T-helper 1 cell (primary cell): ENCODE measurements at regions not wholly inside any gene's neighbourhood (a gene's known extent, or its start where the extent isn't known, plus 50 kb on each side); places are given as distances from the start of the nearest gene placed in this dataset.
"Not testable (repeated sequence)": the region's sequence is repeated elsewhere in the genome, so short reads cannot be mapped to it uniquely, and the experiment has no call there.

ENCODE experiments used
- DNase-seq, 5 donors: peaks; one replicate each; pipeline ENCODE4 v3.0.0-alpha.2; 2012 to 2020

- no peak for DNase-seq
Observed at GRCh38 chr10:117792214-117792613, 249.7 kb downstream of the EMX2 start.

DNA sequence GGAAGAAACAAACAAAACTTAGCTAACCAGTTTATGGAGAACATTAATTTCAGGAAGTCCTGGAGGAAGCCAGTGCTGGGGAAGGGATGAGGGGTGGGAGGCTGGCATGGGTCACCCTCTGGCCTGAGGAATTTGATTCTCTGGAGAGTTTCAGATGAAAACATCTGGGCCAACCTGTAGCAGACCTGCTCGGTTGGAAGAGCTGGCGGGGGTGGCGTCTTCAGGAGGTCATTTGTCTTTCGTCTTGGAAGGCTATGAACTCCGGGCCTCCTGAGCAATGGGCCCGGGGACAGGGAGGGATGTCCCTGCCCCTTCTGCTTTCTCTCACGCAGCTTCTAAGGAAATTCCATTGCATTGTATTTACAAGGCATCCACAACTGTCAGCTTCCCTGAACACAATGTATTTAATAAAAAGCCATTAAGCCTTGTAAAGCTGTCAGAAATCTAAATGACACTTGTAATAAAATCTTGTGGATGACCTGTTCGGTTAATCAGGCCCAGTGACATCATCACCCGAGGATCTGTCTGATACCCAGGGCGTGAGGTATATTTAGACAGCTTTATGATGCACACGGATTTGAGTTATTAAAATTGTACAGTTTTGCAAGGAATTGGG lies 250.5 kb downstream of the RAB11FIP2 start:
- no peak for DNase-seq

DNA sequence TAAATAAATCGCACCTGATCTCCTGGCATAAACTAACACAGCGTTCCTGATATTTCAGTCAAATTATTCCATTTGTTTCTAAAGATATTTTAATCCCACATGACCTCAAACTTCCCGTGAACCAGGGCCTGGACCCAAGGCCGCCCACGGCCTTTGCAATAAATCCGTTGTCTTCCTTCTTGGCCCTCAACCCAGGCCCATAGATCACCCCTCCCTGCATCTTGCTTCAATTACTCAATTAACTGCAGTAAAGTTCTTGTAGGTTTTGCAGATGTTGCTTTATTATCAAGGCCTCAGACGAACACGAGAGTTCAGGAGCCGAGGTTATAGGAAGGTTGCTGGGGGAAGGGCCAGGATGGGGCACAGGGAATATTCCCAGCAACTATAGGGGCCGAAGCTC lies 249.4 kb downstream of the RAB11FIP2 start:
- no peak for DNase-seq

DNA sequence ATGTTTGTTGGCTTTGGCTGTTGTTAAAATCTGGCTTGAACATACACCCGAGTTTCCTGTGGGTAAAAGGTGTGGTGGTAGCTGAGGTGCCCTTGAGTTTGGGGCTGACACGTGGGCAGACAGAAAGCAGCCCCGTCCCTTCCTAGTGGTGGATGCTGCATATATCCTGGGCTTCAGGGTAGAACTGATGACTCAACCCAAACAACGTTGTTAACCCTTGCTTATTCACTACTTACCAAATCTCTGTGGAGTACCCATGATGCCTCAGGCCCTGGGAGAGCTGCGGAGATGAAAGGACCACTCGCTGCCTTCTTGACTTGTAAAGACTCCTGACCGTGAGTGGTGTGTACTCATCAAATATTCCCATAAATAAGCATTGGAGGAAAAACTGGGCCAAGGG lies 245.1 kb downstream of the RAB11FIP2 start:
- no peak for DNase-seq

DNA sequence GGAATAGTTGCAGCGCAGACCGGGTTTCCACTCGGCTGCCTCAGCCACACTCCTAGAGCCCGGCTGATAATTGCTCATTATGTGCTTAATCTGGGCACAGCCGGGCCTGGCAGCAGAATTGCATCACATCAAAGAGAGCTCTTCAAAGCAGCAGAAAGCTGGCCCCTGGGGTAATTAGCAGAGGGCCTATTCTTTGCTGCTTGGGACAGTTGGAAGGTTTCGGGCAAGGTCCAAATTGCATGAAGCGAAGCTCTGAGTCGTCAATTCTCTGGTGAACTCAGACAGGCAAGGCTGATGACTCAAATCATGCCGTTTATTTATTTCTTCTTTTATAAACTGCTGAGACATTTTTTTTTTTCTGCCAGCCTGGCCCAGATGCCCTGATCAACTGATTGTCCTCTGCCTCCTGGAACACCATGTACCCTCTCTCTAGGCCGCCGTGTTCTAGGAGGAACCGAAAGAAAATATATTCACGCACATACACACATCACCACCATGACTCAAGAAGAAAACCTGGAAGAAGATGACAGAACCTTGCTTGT lies 242.2 kb downstream of the RAB11FIP2 start:
- no peak for DNase-seq

GRCh38 chr10:117805139-117805538 lies 241.6 kb downstream of the RAB11FIP2 start:
- no peak for DNase-seq

GRCh38 chr10:117807441-117807840 lies 239.3 kb downstream of the RAB11FIP2 start:
- DNase-seq: no peak

GRCh38 chr10:117815816-117816215 lies 230.9 kb downstream of the RAB11FIP2 start:
- not testable (repeated sequence) for DNase-seq

DNA sequence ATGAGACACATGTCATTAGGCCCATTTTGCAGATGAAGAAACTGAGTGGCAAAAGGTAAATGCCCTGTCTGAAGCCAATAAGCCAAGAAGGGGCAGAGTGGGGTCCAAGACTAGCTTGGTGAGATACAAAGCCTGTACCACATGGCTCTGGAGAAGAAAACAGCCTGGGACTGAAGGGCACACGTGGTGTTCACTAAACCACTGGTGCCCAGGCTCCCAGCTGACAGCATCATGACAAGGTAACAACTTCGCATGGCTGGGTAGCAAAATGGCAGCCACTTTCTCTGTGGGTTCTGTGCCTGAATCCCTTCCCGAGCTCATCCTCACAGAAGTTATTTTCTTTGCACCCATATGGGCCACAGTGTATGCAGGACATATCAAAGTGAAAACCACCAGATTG lies 229.6 kb downstream of the RAB11FIP2 start:
- DNase-seq: no peak

- no peak for DNase-seq
Observed at GRCh38 chr10:117818721-117819120, 228.0 kb downstream of the RAB11FIP2 start.

- DNase-seq: no peak
Observed at GRCh38 chr10:117819304-117819703, 227.4 kb downstream of the RAB11FIP2 start.

GRCh38 chr10:117823980-117824379 lies 222.8 kb downstream of the RAB11FIP2 start:
- no peak for DNase-seq

DNA sequence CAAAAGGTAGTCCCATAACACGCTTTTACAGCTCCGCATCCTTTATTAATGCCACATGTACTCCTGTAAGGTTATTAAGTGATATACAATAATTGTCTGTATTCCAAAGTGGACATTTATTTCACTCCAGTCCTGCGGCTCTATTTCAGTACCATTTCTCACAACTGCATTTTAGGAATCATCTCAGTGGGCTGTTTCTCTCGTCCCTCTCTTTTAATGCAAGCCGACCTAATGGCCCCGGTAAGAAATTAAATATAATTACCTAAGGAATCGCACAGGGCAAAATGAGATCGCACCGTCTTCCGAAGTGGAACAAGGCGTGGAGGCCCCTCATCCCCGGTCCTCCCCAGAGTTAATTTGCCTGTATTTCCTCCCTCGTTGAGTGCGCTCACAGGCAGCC lies 216.5 kb downstream of the RAB11FIP2 start:
- no peak for DNase-seq

DNA sequence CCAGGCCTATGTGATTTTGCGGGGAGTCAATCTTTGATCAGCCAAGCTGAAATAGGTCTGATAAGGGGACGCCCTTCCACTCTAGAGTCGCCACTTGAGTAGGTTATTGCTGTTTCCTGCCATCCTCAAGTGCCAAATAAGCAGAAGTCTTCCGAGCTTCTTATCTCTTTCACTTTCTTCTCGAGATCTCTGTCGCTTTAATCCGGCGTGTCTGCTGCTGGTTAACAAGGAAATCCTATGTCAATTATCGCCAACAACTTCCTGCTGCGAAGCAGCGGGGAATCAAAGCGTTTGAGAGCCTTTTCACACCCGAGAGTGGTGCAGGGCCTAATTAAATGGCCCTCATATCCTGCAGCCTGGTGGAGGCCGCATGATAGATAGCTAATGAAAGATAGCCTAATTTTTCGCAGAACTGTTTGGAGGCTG lies 215.9 kb downstream of the RAB11FIP2 start:
- peak in 2 of 5 donors; percentile 8 to 76 for DNase-seq

GRCh38 chr10:117838500-117839498 lies 207.9 kb downstream of the RAB11FIP2 start:
- DNase-seq: not testable (repeated sequence)

- not testable (repeated sequence) for DNase-seq
Observed at GRCh38 chr10:117856426-117856825, 190.3 kb downstream of the RAB11FIP2 start.

DNA sequence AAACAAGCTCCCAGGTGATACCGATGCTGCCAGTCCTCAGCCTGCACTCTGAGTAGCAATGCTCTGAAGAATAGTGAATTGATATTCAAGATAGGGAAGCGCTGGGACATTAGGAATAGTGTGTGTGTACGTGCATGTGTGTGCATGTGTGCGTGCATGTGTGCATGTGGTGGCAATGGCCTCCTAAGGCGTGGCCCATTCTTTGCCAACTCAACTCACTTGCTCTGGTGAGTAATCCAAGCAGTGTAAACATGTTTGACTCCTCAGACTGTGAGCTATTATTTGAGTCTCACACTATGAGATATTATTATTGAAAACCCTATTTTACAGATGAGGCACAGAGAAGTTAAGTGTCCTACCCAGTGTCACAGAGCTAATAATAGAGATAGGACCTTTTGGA lies 186.6 kb downstream of the RAB11FIP2 start:
- DNase-seq: no peak

GRCh38 chr10:117860823-117861222 lies 185.9 kb downstream of the RAB11FIP2 start:
- peak in 1 of 5 donors; percentile 1 for DNase-seq

- DNase-seq: no peak
Observed at GRCh38 chr10:117861329-117861728, 185.4 kb downstream of the RAB11FIP2 start.

- DNase-seq: no peak
Observed at GRCh38 chr10:117863771-117864170, 183.0 kb downstream of the RAB11FIP2 start.

DNA sequence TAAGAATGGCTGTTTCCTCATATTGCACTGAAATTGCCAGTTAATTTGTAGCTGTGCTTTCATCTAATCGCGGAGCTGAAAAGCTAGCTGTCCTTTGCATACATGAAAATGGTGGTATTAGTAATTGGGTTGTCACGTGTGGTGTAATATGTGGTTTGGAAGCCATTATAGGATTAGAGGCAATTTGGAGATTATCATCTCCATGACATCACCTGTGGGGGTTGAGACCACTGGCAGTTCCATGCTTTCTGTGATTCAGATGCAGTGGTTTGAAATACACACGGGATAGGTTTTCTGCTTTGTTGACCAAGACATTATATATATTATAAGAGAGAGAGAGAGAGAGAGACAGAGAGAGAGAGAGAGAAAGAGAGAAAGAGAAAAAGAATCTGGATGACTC lies 180.8 kb downstream of the RAB11FIP2 start:
- DNase-seq: no peak

- DNase-seq: no peak
Observed at GRCh38 chr10:117868151-117868550, 178.6 kb downstream of the RAB11FIP2 start.

DNA sequence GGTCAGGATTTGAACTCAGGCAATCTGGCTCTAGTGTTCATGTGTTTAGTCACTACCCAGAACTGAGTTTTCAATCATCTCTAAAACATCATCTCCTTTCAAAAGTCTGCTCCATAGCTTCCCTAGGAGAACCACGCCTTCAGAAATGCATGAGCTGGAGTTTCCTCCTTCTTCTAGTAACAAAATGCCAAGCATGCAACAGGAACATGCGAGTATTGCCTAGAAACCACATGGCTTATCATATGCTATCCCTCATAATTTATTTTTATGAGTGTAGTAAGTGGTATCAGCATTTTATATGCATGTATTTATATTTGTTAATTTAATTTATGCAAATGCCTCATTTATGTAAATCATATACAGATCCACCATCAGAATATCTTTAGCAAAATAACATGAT lies 170.9 kb downstream of the RAB11FIP2 start:
- no peak for DNase-seq

DNA sequence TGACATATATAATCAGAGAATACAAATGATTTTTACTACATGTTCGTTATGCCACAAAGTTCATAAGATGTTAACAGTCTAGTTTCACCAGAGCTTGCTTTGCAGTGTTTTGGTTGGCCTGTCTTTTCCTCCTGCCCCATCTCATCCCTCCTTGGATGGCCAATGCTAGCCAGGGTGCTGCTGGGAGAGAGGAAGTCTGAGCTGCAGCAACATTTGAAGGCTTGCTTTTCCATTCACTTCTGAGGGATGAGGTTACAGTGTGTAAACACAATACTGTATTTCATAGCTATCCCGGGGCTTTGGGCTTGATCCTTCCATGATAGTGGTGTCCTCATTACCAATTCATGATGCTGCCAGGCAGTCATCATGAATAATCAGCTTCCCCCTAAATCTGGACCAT lies 170.5 kb downstream of the RAB11FIP2 start:
- no peak for DNase-seq
